HG03565 (cell line): ENCODE measurements at regions not wholly inside any gene's neighbourhood (a gene's known extent, or its start where the extent isn't known, plus 50 kb on each side); places are given as distances from the start of the nearest gene placed in this dataset.
A peak's percentile ranks its signal among the peaks of the same experiment; 100 is the strongest.

Source experiments
- ATAC-seq: cut with Tn5 transposase; IDR thresholded peaks from one replicate; pipeline ENCODE4 v1.9.1; 2021; ENCODE audit warnings: mild to moderate bottlenecking, moderate library complexity; ENCODE audit not compliant: unreplicated experiment

DNA sequence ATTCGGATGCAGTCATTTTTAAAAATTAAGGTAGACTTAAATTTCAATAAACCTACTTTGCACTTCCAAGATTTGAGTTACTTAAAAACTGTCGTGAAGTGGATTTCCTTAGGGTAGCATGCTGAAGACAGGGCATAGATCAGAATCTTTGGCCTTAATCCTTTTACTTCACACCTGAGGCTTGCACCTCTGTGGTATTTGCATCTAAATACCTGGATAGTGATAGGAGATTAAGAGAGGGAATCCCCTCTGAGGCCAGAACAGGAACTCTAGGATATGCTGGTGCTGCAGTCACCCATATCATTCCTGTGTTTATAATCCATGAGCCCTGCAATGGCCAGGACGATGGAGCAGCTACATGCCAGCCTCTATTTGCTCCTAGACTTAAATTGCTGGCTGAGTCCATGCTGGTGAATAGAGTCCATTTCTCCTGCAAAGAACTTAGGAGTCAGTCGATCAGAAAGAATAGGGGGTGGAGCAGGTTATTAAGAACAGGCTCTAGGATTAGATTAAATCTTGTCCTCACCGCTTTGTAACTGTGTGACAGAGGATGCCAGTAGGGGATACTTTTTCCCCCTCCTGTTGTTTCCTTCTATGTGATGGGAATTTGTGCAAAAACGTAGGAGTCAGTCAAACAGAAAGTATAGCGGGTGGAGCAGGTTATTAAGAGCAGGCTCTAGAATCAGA lies 333.6 kb downstream of the DUSP10 start:
- ATAC-seq: no peak

DNA sequence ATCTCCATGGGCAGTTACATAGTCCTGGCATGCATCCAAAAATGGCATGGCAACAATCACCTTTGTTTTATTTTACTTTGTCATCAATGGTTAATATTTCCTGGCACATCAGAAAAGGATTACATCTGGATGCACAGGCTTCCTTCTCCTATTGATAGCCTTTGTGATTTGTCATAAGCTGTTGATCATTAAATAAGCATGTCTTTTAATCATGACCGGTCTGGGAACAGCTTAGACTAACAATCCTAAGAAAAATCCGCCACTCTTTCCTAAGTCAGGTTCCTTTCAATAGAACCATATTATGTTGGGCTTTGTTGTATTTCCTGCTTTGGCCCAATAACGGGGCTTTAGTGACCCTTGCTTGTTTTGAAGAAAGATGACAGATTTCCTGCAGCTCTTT lies 330.6 kb downstream of the DUSP10 start:
- ATAC-seq: no peak

DNA sequence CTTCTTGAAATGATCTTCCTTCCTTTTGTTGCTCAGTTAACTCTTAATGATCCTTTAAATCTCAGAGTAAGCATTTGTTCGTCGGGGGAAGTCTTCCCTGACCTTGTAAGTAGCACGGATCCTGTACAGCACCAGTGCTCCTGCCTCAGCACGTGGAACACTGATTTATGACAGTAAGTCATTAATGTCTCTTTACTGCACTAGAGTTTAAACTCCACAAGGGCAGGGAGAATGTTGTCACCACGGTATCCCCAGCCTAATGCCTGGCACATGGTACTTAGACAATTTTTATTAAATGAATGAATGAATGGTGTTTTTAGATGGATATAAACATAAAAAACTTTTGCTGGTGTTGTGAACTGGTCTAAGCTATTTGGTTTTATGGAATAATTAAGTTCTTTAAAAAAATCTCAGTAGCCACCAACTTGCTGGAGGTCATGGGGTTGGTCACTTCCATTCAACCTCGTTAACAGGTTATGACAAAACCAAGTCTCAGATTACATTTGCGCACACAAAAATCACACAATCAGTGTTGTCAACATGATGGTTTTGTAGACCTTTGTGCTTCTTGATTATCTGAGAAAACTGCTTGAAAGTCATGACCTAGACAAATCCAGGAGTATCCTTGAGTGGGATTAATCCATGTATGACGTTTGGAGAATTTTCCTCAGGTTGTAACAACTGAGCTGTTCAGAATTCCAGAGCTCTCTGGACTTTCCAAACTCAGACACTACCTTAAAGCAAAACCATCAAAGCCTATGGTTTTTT lies 326.9 kb downstream of the DUSP10 start:
- ATAC-seq: no peak

- ATAC-seq: no peak
These were observed 326.2 kb downstream of the DUSP10 start for GRCh38 chr1:221415651-221416050.

- ATAC-seq: no peak
These were observed 325.7 kb downstream of the DUSP10 start for GRCh38 chr1:221416142-221416541.

DNA sequence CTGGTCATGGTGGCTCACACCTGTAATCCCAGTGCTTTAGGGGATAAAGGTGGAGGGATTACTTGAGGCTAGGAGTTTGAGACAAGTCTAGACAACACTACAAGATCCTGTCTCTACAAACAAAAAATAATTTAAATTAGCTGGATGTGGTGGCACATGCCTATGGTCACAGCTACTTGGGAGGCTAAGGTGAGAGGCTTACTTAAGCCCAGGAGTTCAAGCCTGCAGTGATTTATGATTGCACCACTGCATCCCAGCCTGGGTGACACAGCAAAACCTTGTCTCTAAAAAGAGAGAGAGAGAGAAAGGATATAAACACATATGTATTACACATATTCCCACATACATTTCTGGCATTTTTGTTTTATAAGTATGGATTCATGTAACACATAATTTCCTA lies 325.2 kb downstream of the DUSP10 start:
- no peak for ATAC-seq

GRCh38 chr1:221418346-221418745 lies 323.5 kb downstream of the DUSP10 start:
- no peak for ATAC-seq

DNA sequence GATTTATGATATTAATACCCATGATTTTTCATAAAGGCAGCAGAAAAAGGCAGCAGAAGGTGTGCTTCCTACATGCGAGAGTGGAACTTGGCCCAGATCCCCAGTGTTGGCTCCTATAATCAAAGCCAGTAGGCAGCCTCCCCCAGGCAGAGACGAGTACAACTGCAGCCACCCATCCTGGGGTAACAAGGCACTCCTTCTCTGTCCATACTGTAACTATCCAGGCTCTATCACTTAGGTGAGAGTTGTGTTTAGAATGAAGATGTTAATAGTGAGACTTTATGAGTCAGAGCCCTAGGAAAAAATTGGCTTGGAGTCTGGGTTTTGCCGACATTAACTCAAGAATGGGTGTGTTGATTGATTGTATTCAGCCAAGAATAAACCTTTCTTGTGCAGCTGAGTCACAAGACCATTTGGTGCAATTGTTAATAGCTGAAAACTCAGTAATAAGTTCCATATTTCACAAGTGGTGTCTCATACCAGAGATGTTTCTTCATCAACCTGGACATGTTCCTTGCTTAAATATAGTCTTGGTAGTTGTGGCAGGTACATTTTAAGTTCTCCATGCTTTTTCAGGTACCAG lies 322.3 kb downstream of the DUSP10 start:
- no peak for ATAC-seq

GRCh38 chr1:221429264-221429663 lies 312.6 kb downstream of the DUSP10 start:
- no peak for ATAC-seq

DNA sequence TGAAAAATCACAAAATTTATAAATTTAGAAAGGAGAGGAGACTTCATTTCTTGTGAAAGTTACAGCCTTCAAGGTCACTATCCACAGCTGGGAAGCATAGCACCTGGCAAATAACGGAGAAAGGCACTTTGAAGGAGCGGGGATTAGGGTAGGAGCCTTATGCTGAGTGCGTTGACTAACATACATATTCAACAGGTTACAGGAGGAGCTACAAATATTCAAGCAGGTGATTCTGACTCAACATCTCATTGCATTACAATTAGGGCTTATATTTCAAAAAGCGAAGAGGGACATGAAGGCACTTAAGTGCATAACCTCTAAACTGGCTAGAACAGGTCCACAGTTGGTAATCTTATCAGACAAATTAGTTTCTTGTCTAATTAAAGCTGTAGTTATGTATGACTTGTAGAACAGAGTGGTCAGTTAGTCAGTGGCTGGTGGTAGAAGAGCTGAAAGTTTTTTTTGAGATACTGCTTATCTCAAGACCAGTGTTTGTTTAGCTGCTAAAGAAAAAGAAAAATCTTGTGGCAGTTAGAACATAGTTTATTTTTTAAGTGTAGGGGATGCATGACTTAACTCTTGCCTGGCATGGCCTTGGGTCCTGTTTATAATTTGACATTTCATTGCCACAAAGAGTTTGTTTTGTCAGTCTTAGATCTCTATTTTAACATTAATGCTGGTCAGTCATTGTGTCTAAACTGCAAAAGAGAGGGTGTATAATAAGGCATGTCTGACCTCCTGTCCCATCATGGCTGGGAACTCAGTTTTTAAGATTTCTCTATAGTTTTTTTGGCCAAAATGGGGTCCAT lies 311.5 kb downstream of the DUSP10 start:
- no peak for ATAC-seq

- ATAC-seq: no peak
These were observed 310.7 kb downstream of the DUSP10 start for GRCh38 chr1:221431068-221431651.

DNA sequence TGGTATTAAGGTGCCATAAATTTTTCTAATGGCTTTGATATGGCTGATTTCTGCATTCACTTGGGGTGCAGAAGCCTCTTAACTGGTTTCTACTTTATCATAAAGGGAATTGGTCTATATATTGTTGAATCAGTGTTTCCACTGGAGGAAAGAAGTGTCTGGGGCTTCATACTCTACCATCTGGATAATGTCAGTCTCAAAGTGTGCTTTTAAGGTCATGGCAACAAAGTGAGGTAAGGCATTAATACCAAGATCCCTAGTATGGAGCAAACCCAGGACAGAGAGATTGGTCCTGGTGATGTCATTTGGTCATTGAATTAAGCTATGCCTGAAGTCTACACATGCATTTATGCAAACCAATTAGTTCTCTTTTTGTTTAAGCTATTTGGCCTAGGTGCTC lies 309.9 kb downstream of the DUSP10 start:
- no peak for ATAC-seq

GRCh38 chr1:221435504-221435904 lies 306.4 kb downstream of the DUSP10 start:
- ATAC-seq: no peak

DNA sequence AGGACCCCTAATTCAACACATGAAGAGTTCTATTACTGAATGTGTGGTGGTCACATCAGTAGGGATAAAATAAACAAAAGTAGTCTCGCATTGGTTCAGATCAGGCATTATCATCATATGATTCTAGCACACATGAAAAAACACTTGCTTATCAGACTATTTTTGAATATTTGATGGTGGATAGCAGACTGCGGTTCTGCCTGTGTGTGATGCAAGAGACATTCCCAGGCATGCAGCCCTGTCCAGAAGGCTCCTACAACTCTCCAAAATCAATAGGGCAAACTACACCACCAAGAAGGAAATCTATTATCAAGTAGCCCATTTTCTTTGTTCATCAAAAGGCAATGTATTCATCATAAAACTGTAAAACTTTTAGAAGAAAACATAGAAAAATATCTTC lies 304.7 kb downstream of the DUSP10 start:
- no peak for ATAC-seq

- no peak for ATAC-seq
These were observed 304.0 kb downstream of the DUSP10 start for GRCh38 chr1:221437926-221438325.

GRCh38 chr1:221439008-221439746 lies 302.7 kb downstream of the DUSP10 start:
- ATAC-seq: peak; percentile 94

GRCh38 chr1:221439747-221440501 lies 302.0 kb downstream of the DUSP10 start:
- ATAC-seq: no peak

GRCh38 chr1:221440658-221441057 lies 301.2 kb downstream of the DUSP10 start:
- no peak for ATAC-seq

GRCh38 chr1:221442056-221442455 lies 299.8 kb downstream of the DUSP10 start:
- ATAC-seq: no peak

- ATAC-seq: no peak
These were observed 297.5 kb downstream of the DUSP10 start for GRCh38 chr1:221444346-221444745.
